H9 (cell line): ENCODE measurements at regions not wholly inside any gene's neighbourhood (a gene's known extent, or its start where the extent isn't known, plus 50 kb on each side); places are given as distances from the start of the nearest gene placed in this dataset.

Source experiments
- DNase-seq: peaks from one replicate; pipeline ENCODE4 v3.0.0-alpha.2; 2017
- H2AFZ ChIP-seq: one replicate; pipeline ENCODE4 v1.6.1; 2013; ENCODE audit warnings: mild to moderate bottlenecking, low read length, control low read depth, moderate library complexity
- H2AK5ac ChIP-seq: 2 replicates; pipeline ENCODE4 v1.6.1; 2013; ENCODE audit warnings: low read length, control low read depth, mixed read lengths; ENCODE audit not compliant: insufficient read length
- H2BK120ac ChIP-seq: one replicate; pipeline ENCODE4 v1.6.1; 2013; ENCODE audit warnings: low read depth, mild to moderate bottlenecking, low read length, control low read depth, inconsistent platforms; ENCODE audit not compliant: poor library complexity, severe bottlenecking
- H2BK12ac ChIP-seq: 2 replicates; pipeline ENCODE4 v1.6.1; 2013; ENCODE audit warnings: low read length, control low read depth, mixed read lengths, low read depth; ENCODE audit not compliant: insufficient read length
- H2BK15ac ChIP-seq: 2 replicates; pipeline ENCODE4 v1.6.1; 2013; ENCODE audit warnings: low read depth, low read length, control low read depth
- H2BK20ac ChIP-seq: one replicate; pipeline ENCODE4 v1.6.1; 2013; ENCODE audit warnings: low read depth, mild to moderate bottlenecking, low read length, control low read depth, inconsistent platforms; ENCODE audit not compliant: poor library complexity, severe bottlenecking
- H2BK5ac ChIP-seq: 2 replicates; pipeline ENCODE4 v1.6.1; 2013; ENCODE audit warnings: low read length, control low read depth, mixed read lengths; ENCODE audit not compliant: insufficient read length
- H3K14ac ChIP-seq: 2 replicates; pipeline ENCODE4 v1.6.1; 2013; ENCODE audit warnings: low read length, control low read depth; ENCODE audit not compliant: insufficient read depth
- H3K18ac ChIP-seq: 2 replicates; pipeline ENCODE4 v1.6.1; 2013; ENCODE audit warnings: low read depth, mild to moderate bottlenecking, mixed read lengths, low read length, control low read depth; ENCODE audit not compliant: insufficient read length
- H3K23ac ChIP-seq: 2 replicates; pipeline ENCODE4 v1.6.1; 2013; ENCODE audit warnings: low read length, control low read depth, mixed read lengths, low read depth; ENCODE audit not compliant: insufficient read length
- H3K23me2 ChIP-seq: 2 replicates; pipeline ENCODE4 v1.6.1; 2013; ENCODE audit warnings: low read depth, mild to moderate bottlenecking, mixed read lengths, low read length, control low read depth; ENCODE audit not compliant: insufficient read length, poor library complexity, severe bottlenecking
- H3K27ac ChIP-seq: 2 replicates; pipeline ENCODE4 v1.5.1; 2013; ENCODE audit warnings: low read length, control low read depth, mixed read lengths, low read depth; ENCODE audit not compliant: insufficient read length
- H3K27me3 ChIP-seq: 2 replicates; pipeline ENCODE4 v1.6.1; 2013; ENCODE audit warnings: low read length, control low read depth, inconsistent platforms; ENCODE audit not compliant: insufficient read depth
- H3K4ac ChIP-seq: 2 replicates; pipeline ENCODE4 v1.6.1; 2013; ENCODE audit warnings: low read depth, mild to moderate bottlenecking, control low read depth, inconsistent platforms, low read length, moderate library complexity
- H3K4me1 ChIP-seq: 2 replicates; pipeline ENCODE4 v1.6.1; 2013; ENCODE audit warnings: low read length, control low read depth, inconsistent platforms; ENCODE audit not compliant: insufficient read depth
- H3K4me2 ChIP-seq: 2 replicates; pipeline ENCODE4 v1.6.1; 2013; ENCODE audit warnings: low read length, control low read depth, mixed read lengths; ENCODE audit not compliant: insufficient read length, insufficient read depth
- H3K56ac ChIP-seq: 2 replicates; pipeline ENCODE4 v1.6.1; 2013; ENCODE audit warnings: low read depth, mild to moderate bottlenecking, mixed read lengths, low read length, control low read depth; ENCODE audit not compliant: insufficient read length
- H3K79me1 ChIP-seq: 2 replicates; pipeline ENCODE4 v1.6.1; 2013; ENCODE audit warnings: low read depth, mild to moderate bottlenecking, moderate library complexity, low read length, control low read depth, inconsistent platforms; ENCODE audit not compliant: insufficient read depth, poor library complexity, severe bottlenecking
- H3K79me2 ChIP-seq: 2 replicates; pipeline ENCODE4 v1.6.1; 2013; ENCODE audit warnings: low read length, control low read depth, inconsistent platforms; ENCODE audit not compliant: insufficient read depth
- H3K9ac ChIP-seq: 2 replicates; pipeline ENCODE4 v1.6.1; 2013; ENCODE audit warnings: low read length, control low read depth, mixed read lengths; ENCODE audit not compliant: insufficient read length; ENCODE audit errors: extremely low read depth
- H3K9me3 ChIP-seq: one replicate; pipeline ENCODE4 v1.6.1; 2013; ENCODE audit warnings: low read depth, low read length, inconsistent platforms; ENCODE audit not compliant: control insufficient read depth
- H3T11ph ChIP-seq: one replicate; pipeline ENCODE4 v1.6.1; 2013; ENCODE audit warnings: mild to moderate bottlenecking, low read length, control low read depth, inconsistent platforms
- H4K20me1 ChIP-seq: one replicate; pipeline ENCODE4 v1.6.1; 2013; ENCODE audit not compliant: control insufficient read depth, insufficient read length, insufficient read depth
- H4K5ac ChIP-seq: 2 replicates; pipeline ENCODE4 v1.6.1; 2013; ENCODE audit warnings: low read depth, mild to moderate bottlenecking, mixed read lengths, low read length, control low read depth; ENCODE audit not compliant: insufficient read length
- H4K8ac ChIP-seq: replicated peaks from 2 replicates; pipeline ENCODE4 v1.6.1; 2013; ENCODE audit warnings: low read length, control low read depth, mixed read lengths, low read depth; ENCODE audit not compliant: insufficient read length
- H4K91ac ChIP-seq: 2 replicates; pipeline ENCODE4 v1.6.1; 2013; ENCODE audit warnings: low read depth, mild to moderate bottlenecking, moderate library complexity, mixed read lengths, low read length, control low read depth; ENCODE audit not compliant: insufficient read length
- H3K27ac Mint-ChIP-seq, 3 experiments: 2 replicates in 2 of 3; 3 replicates in 1 of 3; pipeline ENCODE4 v1.8.0; 2020 to 2021; ENCODE audit warnings: mixed read lengths in 3 of 3, mild to moderate bottlenecking in 1 of 3, moderate library complexity in 1 of 3
- H3K27me3 Mint-ChIP-seq: 2 replicates; pipeline ENCODE4 v1.8.0; 2021; ENCODE audit warnings: low read depth, mild to moderate bottlenecking, moderate library complexity, mixed read lengths
- H3K36me3 Mint-ChIP-seq, 3 experiments: 2 replicates in 2 of 3; 3 replicates in 1 of 3; pipeline ENCODE4 v1.8.0; 2020 to 2021; ENCODE audit warnings: low read depth in 3 of 3, mixed read lengths in 3 of 3; ENCODE audit not compliant: insufficient read depth in 1 of 3
- H3K4me1 Mint-ChIP-seq, 2 experiments: 2 replicates each; pipeline ENCODE4 v1.8.0; 2020; ENCODE audit warnings: mixed read lengths in 2 of 2
- H3K4me3 Mint-ChIP-seq, 2 experiments: 2 replicates in 1 of 2; 3 replicates in 1 of 2; pipeline ENCODE4 v1.8.0; 2020 to 2021; ENCODE audit warnings: mild to moderate bottlenecking in 2 of 2, mixed read lengths in 2 of 2, moderate library complexity in 1 of 2
- H3K9me3 Mint-ChIP-seq, 2 experiments: 2 replicates in 1 of 2; 3 replicates in 1 of 2; pipeline ENCODE4 v1.8.0; 2020; ENCODE audit warnings: mild to moderate bottlenecking in 2 of 2, mixed read lengths in 2 of 2, moderate library complexity in 1 of 2
- CTCF ChIP-seq: fragments of 200-600 bp; sonication (generic); conservative IDR thresholded peaks from 3 replicates; pipeline ENCODE4 v1.8.0; 2021; ENCODE audit warnings: antibody characterized with exemption, mild to moderate bottlenecking
- WGBS: extraction: QIAGEN DNeasy Blood & Tissue Kit; methylation state at CpG from one replicate; pipeline ENCODE4 v1.1.7; 2013; ENCODE audit warnings: missing lambda C conversion rate, low lambda C conversion rate, mixed read lengths; ENCODE audit not compliant: insufficient read length; ENCODE audit errors: extremely low coverage; 5-methylcytosine and 5-hydroxymethylcytosine counted together

GRCh38 chr4:180642732-180643131 lies 1600.5 kb upstream of the TENM3 start:
- Mint-ChIP-seq H3K27ac (no peak overlapping the region), H3K9me3 (no peaks in the 10 kb centered on the region; a peak in 1 of 5 replicates), H3K27me3 (no peaks in the 10 kb centered on the region), H3K36me3 (no peaks in the 10 kb centered on the region), H3K4me1 (peaks cover 14 to 15% of the 10 kb centered on the region in 2 experiments), H3K4me3 (no peak overlapping the region)
- Histone ChIP-seq H3K4me2 (no peak overlapping the region), H3K56ac (no peak overlapping the region), H3K9ac (no peak overlapping the region), H3K14ac (no peak overlapping the region), H4K91ac (no peak overlapping the region), H4K8ac (no peak overlapping the region), H3K18ac (no peak overlapping the region), H2BK20ac (no peak overlapping the region), H3K27me3 (no peaks in the 10 kb centered on the region), H2AK5ac (no peak overlapping the region), H2AFZ (no peak overlapping the region), H3K79me1 (no peaks in the 10 kb centered on the region), H2BK5ac (no peak overlapping the region), H2BK120ac (no peak overlapping the region), H3T11ph (no peak overlapping the region), H3K23ac (no peak overlapping the region), H4K20me1 (no peaks in the 10 kb centered on the region), H2BK12ac (no peak overlapping the region), H3K27ac (no peak overlapping the region), H2BK15ac (no peak overlapping the region), H3K79me2 (no peaks in the 10 kb centered on the region), H4K5ac (no peak overlapping the region), H3K9me3 (no peaks in the 10 kb centered on the region), H3K23me2 (no peaks in the 10 kb centered on the region), H3K4me1 (no peaks in the 10 kb centered on the region; the same call in 1 of the 2 replicates), H3K4ac (no peak overlapping the region)
- TF ChIP-seq CTCF = no peak
- WGBS = no CpG with 5 or more reads among the region's 9 CpGs
- DNase-seq = no peak
